Endothelial cell of umbilical vein (primary cell): ENCODE measurements at regions not wholly inside any gene's neighbourhood (a gene's known extent, or its start where the extent isn't known, plus 50 kb on each side); places are given as distances from the start of the nearest gene placed in this dataset.

ENCODE experiments used
- CTCF ChIP-seq, 2 donors: IDR thresholded peaks; 1 replicate in 1 of 2; 2 replicates in 1 of 2; pipeline ENCODE4 v1.5.1; 2011; ENCODE audit warnings: low read length in 2 of 2, mild to moderate bottlenecking in 2 of 2, moderate library complexity in 2 of 2, control low read depth in 1 of 2, inconsistent platforms in 1 of 2, low read depth in 1 of 2; ENCODE audit not compliant: insufficient read depth in 1 of 2; ENCODE audit errors: extremely low read depth in 1 of 2
- EZH2 ChIP-seq: IDR thresholded peaks from 2 replicates; pipeline ENCODE4 v1.6.1; 2012; ENCODE audit warnings: borderline replicate concordance, low read depth, mild to moderate bottlenecking, moderate library complexity, low read length, inconsistent platforms; ENCODE audit not compliant: severe bottlenecking
- GATA2 ChIP-seq: IDR thresholded peaks from 2 replicates; pipeline ENCODE4 v1.7.0; 2011; ENCODE audit warnings: low read depth, mild to moderate bottlenecking, moderate library complexity, mixed read lengths, low read length; ENCODE audit not compliant: insufficient read length, insufficient read depth
- MAX ChIP-seq: IDR thresholded peaks from 2 replicates; pipeline ENCODE4 v1.6.1; 2011; ENCODE audit not compliant: insufficient read depth, insufficient read length
- POLR2A ChIP-seq: IDR thresholded peaks from 2 replicates; pipeline ENCODE4 v1.6.1; 2012; ENCODE audit warnings: low read depth, mild to moderate bottlenecking, control low read depth, low read length
- POLR2AphosphoS5 ChIP-seq: IDR thresholded peaks from 2 replicates; pipeline ENCODE4 v1.6.1; 2012; ENCODE audit warnings: low read depth, mild to moderate bottlenecking, control low read depth, low read length, moderate library complexity; ENCODE audit not compliant: insufficient read depth

GRCh38 chr2:66324909-66325528 is 109.9 kb upstream of the MEIS1 start:
- no peak for TF ChIP-seq POLR2A
- TF ChIP-seq CTCF (IDR thresholded peaks at IDR 0.05; ENCODE audit: extremely low read depth in 1 of 2, insufficient read depth in 1 of 2, low read depth in 1 of 2, low read length in 2 of 2) = no peak
- no peak for TF ChIP-seq EZH2
- no peak for TF ChIP-seq GATA2
- TF ChIP-seq POLR2AphosphoS5 = no peak
- TF ChIP-seq MAX = no peak
